ENCODE measurements at regions not wholly inside any gene's neighbourhood (a gene's known extent, or its start where the extent isn't known, plus 50 kb on each side); places are given as distances from the start of the nearest gene placed in this dataset.
A peak's percentile ranks its signal among the peaks of the same experiment; 100 is the strongest.

- WGBS (ENCODE audit: extremely low coverage, insufficient read length, low lambda C conversion rate): 100% methylated on average over 1 of the region's 1 CpG
- Histone ChIP-seq H2BK120ac (ENCODE audit: low read depth, low read length, poor library complexity, severe bottlenecking) (no peak overlapping the region), H3K14ac (ENCODE audit: insufficient read depth, low read length) (no peak overlapping the region), H3K4me2 (ENCODE audit: insufficient read depth, insufficient read length, low read length) (no peak overlapping the region), H4K8ac (replicated peaks; ENCODE audit: insufficient read length, low read depth, low read length) (no peak overlapping the region), H3K56ac (ENCODE audit: insufficient read length, low read depth, low read length) (peak overlapping the region; percentile 17), H2AK5ac (ENCODE audit: insufficient read length, low read length) (no peak overlapping the region), H3K23ac (ENCODE audit: insufficient read length, low read depth, low read length) (no peak overlapping the region), H3K4ac (ENCODE audit: low read depth, low read length) (no peak overlapping the region), H3T11ph (ENCODE audit: low read length) (no peak overlapping the region), H3K4me1 (ENCODE audit: insufficient read depth, low read length) (peaks cover 3% of the 10 kb centered on the region; the same call in 1 of the 2 replicates), H2BK15ac (ENCODE audit: low read depth, low read length) (no peak overlapping the region), H3K79me2 (ENCODE audit: insufficient read depth, low read length) (no peaks in the 10 kb centered on the region), H3K27ac (ENCODE audit: insufficient read length, low read depth, low read length) (no peak overlapping the region), H2BK20ac (ENCODE audit: low read depth, low read length, poor library complexity, severe bottlenecking) (no peak overlapping the region), H3K18ac (ENCODE audit: insufficient read length, low read depth, low read length) (no peak overlapping the region), H2BK12ac (ENCODE audit: insufficient read length, low read depth, low read length) (no peak overlapping the region), H2BK5ac (ENCODE audit: insufficient read length, low read length) (no peak overlapping the region), H3K9me3 (ENCODE audit: control insufficient read depth, low read depth, low read length) (peaks cover 6% of the 10 kb centered on the region), H4K5ac (ENCODE audit: insufficient read length, low read depth, low read length) (no peak overlapping the region), H3K79me1 (ENCODE audit: insufficient read depth, low read depth, low read length, poor library complexity, severe bottlenecking) (no peaks in the 10 kb centered on the region), H3K9ac (ENCODE audit: extremely low read depth, insufficient read length, low read length) (no peak overlapping the region), H2AFZ (ENCODE audit: low read length) (no peak overlapping the region), H3K23me2 (ENCODE audit: insufficient read length, low read depth, low read length, poor library complexity, severe bottlenecking) (no peaks in the 10 kb centered on the region), H3K27me3 (ENCODE audit: insufficient read depth, low read length) (no peaks in the 10 kb centered on the region), H4K20me1 (ENCODE audit: control insufficient read depth, insufficient read depth, insufficient read length) (no peaks in the 10 kb centered on the region), H4K91ac (ENCODE audit: insufficient read length, low read depth, low read length) (no peak overlapping the region)
- H3K36me3 Mint-ChIP-seq (ENCODE audit: insufficient read depth in 1 of 3, low read depth in 3 of 3): no peaks in the 10 kb centered on the region
- no peak for TF ChIP-seq CTCF (conservative IDR thresholded peaks at IDR 0.05)
- H3K27me3 Mint-ChIP-seq (ENCODE audit: low read depth): no peaks in the 10 kb centered on the region
- no peak overlapping the region for H3K4me3 Mint-ChIP-seq
- H3K4me1 Mint-ChIP-seq: peaks cover 0 to 3% of the 10 kb centered on the region in 2 experiments; a peak in 2 of 4 replicates
- no peak overlapping the region for H3K27ac Mint-ChIP-seq
- H3K9me3 Mint-ChIP-seq: no peaks in the 10 kb centered on the region; a peak in 1 of 5 replicates
- DNase-seq: no peak
Measured at GRCh38 chr2:173697929-173698328, 267.2 kb downstream of the SP3 start.
